RWPE2 (cell line): ENCODE measurements at regions not wholly inside any gene's neighbourhood (a gene's known extent, or its start where the extent isn't known, plus 50 kb on each side); places are given as distances from the start of the nearest gene placed in this dataset.

Source experiments
- ATAC-seq: fragments of 200-7000 bp; cut with Tn5 transposase; 3 replicates; pipeline ENCODE4 v1.9.1; 2021; ENCODE audit warnings: low read depth
- DNase-seq: peaks from one replicate; pipeline ENCODE4 v3.0.0-alpha.2; 2020; ENCODE audit warnings: low spot score
- H3K27ac ChIP-seq: fragments of 450-650 bp; 2 replicates; pipeline ENCODE4 v1.5.1; 2017; ENCODE audit warnings: mild to moderate bottlenecking; ENCODE audit not compliant: poor library complexity, severe bottlenecking
- H3K27me3 ChIP-seq: fragments of 250-450 bp; sonication (Bioruptor Pico); 2 replicates; pipeline ENCODE4 v1.5.1; 2021; ENCODE audit warnings: mild to moderate bottlenecking, moderate library complexity; ENCODE audit not compliant: insufficient read depth, poor library complexity, severe bottlenecking
- H3K36me3 ChIP-seq: fragments of 250-450 bp; sonication (Bioruptor Pico); 2 replicates; pipeline ENCODE4 v1.5.1; 2020; ENCODE audit warnings: low read depth, mild to moderate bottlenecking, moderate library complexity
- H3K4me1 ChIP-seq: fragments of 250-450 bp; sonication (Bioruptor Pico); 2 replicates; pipeline ENCODE4 v1.5.1; 2021; ENCODE audit warnings: mild to moderate bottlenecking, moderate library complexity; ENCODE audit not compliant: insufficient read depth, poor library complexity, severe bottlenecking
- H3K4me3 ChIP-seq: fragments of 250-450 bp; sonication (Bioruptor Pico); 2 replicates; pipeline ENCODE4 v1.5.1; 2021; ENCODE audit warnings: mild to moderate bottlenecking, moderate library complexity; ENCODE audit not compliant: severe bottlenecking
- H3K9me3 ChIP-seq: fragments of 250-450 bp; sonication (Bioruptor Pico); 2 replicates; pipeline ENCODE4 v1.5.1; 2021; ENCODE audit warnings: mild to moderate bottlenecking, moderate library complexity; ENCODE audit not compliant: severe bottlenecking
- CTCF ChIP-seq: fragments of 450-650 bp; IDR thresholded peaks from one replicate; pipeline ENCODE4 v1.5.1; 2017; ENCODE audit warnings: mild to moderate bottlenecking, moderate library complexity; ENCODE audit not compliant: poor library complexity, severe bottlenecking

GRCh38 chr16:62921904-62922303, 885.7 kb upstream of the CDH8 start:
- no peaks in the 10 kb centered on the region for H3K4me1 ChIP-seq
- no peak overlapping the region for H3K27ac ChIP-seq
- TF ChIP-seq CTCF, result no peak
- DNase-seq, result no peak
- H3K36me3 ChIP-seq, result no peaks in the 10 kb centered on the region
- H3K4me3 ChIP-seq, result no peak overlapping the region
- H3K9me3 ChIP-seq, result no peaks in the 10 kb centered on the region
- no peak for ATAC-seq
- H3K27me3 ChIP-seq, result peaks cover 15% of the 10 kb centered on the region

DNA sequence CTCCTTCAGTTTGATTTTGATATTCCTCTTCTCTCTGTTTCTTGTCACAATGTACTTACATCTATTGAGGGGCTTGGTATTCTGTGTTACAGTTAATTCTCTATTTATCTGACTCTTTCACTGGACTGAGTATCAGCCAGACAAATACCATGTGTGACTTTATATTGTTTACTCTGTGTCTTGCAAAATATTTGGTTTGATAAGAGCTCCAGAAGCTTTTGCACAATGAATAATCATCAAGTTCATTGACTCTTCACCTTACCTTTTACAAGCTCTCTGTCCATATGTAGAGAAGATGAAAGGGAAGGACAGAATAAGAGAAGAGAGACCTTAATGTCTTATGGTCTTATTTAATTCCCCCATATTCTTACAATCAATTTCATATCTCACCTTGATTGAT, 877.7 kb upstream of the CDH8 start:
- H3K4me1 ChIP-seq, result no peaks in the 10 kb centered on the region
- TF ChIP-seq CTCF, result no peak
- H3K27ac ChIP-seq, result no peak overlapping the region
- H3K9me3 ChIP-seq, result no peaks in the 10 kb centered on the region
- no peak overlapping the region for H3K4me3 ChIP-seq
- H3K36me3 ChIP-seq, result no peaks in the 10 kb centered on the region
- DNase-seq (no peak), ATAC-seq (no peak)
- no peaks in the 10 kb centered on the region for H3K27me3 ChIP-seq

DNA sequence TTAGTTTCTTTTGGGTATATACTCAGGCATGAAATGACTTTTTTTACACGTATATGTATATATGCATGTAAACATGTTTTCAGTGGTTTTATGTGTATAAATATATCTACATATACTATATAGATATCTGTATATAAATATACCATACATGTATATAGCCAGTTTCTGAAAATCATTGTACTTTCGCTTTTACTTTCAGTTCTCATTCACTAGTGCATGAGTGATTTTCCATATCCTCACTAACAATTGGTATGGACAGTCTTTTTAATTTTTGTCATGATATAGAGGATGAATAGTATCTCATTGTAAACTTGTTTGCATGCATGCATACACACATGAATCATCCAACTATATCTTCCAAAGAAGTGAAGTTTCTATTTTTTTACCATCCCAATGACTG, 877.1 kb upstream of the CDH8 start:
- Histone ChIP-seq H3K27ac (no peak overlapping the region), H3K4me3 (no peak overlapping the region), H3K9me3 (no peaks in the 10 kb centered on the region), H3K36me3 (no peaks in the 10 kb centered on the region), H3K4me1 (no peaks in the 10 kb centered on the region), H3K27me3 (no peaks in the 10 kb centered on the region)
- DNase-seq, result no peak
- ATAC-seq, result no peak
- no peak for TF ChIP-seq CTCF

DNA sequence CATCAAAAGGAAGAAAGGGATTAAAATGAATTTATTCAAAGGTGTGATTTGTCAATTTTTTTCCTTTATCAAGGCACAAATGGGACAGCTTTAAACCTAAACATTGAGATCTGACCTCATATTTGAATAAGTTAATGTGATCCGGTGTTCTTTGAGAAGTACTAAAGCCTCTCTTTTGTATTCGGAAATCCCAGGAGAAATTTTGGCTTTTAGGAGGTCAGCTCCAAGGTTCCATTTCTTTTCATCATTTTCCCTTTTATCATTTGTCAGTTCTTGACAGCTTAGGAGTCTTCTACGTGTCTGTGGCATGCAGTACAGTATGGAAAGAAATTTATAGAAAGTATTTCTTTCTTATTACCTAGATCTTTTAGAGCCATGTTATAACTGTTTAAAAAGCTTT, 873.4 kb upstream of the CDH8 start:
- H3K4me1 ChIP-seq, result no peaks in the 10 kb centered on the region
- no peaks in the 10 kb centered on the region for H3K27me3 ChIP-seq
- no peak overlapping the region for H3K27ac ChIP-seq
- no peak for TF ChIP-seq CTCF
- DNase-seq (no peak), ATAC-seq (no peak)
- H3K9me3 ChIP-seq, result no peaks in the 10 kb centered on the region
- no peak overlapping the region for H3K4me3 ChIP-seq
- H3K36me3 ChIP-seq, result no peaks in the 10 kb centered on the region

GRCh38 chr16:62907562-62907961, 871.3 kb upstream of the CDH8 start:
- Histone ChIP-seq H3K36me3 (no peaks in the 10 kb centered on the region), H3K4me1 (no peaks in the 10 kb centered on the region), H3K27ac (no peak overlapping the region), H3K4me3 (no peak overlapping the region), H3K9me3 (no peaks in the 10 kb centered on the region), H3K27me3 (no peaks in the 10 kb centered on the region)
- TF ChIP-seq CTCF, result no peak
- ATAC-seq (no peak), DNase-seq (no peak)
